Coronary artery (tissue), 2 donors: ENCODE measurements at regions not wholly inside any gene's neighbourhood (a gene's known extent, or its start where the extent isn't known, plus 50 kb on each side); places are given as distances from the start of the nearest gene placed in this dataset.

ENCODE experiments used
- DNase-seq: peaks from one replicate; pipeline ENCODE4 v3.0.0-alpha.2; 2017; ENCODE audit warnings: low spot score
- H3K27ac ChIP-seq, 2 donors: fragments of 200-600 bp; sonication (generic); one replicate each; pipeline ENCODE4 v1.5.1; 2016 to 2019
- H3K4me3 ChIP-seq: fragments of 200-600 bp; sonication (generic); 2 replicates; pipeline ENCODE4 v1.5.1; 2016; ENCODE audit warnings: mild to moderate bottlenecking, moderate library complexity
- TF ChIP-seq, protein P1 (sequence below): fragments of 200-600 bp; sonication (generic); IDR thresholded peaks from one replicate; pipeline ENCODE4 v1.5.1; 2019; ENCODE audit warnings: antibody characterized with exemption

DNA sequence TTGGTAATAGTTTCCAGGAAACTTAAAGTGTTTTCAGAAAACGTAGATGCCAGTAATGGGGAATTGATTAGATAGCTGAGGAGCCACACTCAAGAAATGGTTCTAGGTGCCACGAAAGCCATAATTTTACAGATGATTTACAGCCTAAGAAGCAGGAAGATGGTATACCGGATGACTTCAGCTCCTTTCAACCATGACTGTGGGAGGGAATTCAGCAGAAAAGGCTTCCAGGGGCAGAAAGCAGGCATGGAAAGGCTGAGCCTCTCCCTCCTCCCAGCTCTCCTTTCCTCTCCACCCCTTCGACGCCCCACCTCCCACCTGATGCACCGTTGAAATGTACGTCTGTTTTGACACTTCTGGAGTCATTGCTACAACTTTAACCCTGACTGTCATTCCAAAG, 68.6 kb upstream of the SMIM21 start:
- no peak for DNase-seq
- TF ChIP-seq, protein P1, sequence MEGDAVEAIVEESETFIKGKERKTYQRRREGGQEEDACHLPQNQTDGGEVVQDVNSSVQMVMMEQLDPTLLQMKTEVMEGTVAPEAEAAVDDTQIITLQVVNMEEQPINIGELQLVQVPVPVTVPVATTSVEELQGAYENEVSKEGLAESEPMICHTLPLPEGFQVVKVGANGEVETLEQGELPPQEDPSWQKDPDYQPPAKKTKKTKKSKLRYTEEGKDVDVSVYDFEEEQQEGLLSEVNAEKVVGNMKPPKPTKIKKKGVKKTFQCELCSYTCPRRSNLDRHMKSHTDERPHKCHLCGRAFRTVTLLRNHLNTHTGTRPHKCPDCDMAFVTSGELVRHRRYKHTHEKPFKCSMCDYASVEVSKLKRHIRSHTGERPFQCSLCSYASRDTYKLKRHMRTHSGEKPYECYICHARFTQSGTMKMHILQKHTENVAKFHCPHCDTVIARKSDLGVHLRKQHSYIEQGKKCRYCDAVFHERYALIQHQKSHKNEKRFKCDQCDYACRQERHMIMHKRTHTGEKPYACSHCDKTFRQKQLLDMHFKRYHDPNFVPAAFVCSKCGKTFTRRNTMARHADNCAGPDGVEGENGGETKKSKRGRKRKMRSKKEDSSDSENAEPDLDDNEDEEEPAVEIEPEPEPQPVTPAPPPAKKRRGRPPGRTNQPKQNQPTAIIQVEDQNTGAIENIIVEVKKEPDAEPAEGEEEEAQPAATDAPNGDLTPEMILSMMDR, result no peak
- no peak overlapping the region for H3K4me3 ChIP-seq
- H3K27ac ChIP-seq, result no peak overlapping the region

DNA sequence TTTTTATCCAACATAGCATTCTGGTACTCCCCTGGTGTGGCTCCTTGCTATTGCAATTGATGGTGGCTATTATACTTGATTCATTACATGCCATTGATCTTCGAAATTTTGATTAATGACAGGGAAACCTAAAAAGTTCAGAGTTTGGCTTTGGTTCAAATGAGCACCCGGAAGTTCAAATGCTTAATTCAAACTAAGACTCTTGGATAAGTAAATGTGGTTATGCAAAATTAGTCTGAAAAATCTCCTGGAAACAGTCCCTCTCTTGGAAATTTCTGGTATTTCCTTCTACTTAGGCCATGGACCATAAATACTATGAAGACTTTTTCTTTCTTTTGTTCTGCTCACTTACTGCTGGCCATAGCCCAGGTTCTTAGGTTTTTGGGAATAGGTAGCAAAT, 65.3 kb upstream of the SMIM21 start:
- Histone ChIP-seq H3K4me3 (no peak overlapping the region), H3K27ac (no peak overlapping the region)
- DNase-seq, result no peak
- TF ChIP-seq, protein P1, result no peak

DNA sequence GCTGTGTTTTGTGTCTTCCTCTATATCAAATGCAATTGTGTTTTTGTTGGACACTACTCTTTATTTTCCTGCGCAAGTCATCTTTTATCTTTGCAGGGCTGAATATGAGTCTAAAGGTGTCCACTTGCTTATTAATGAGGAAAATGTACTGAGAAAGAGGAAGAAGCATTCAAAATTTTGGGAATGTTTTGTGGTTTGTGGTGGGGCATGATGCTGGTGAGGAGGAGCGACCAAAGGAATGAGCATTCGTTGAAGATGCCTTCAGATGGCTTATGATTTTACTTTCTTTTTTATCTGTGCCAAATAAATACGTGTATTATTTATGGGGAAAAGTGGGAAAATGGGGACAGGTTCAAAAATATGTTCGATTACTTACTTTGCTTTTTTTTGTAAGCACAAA, 63.9 kb upstream of the SMIM21 start:
- H3K27ac ChIP-seq, result no peak overlapping the region
- TF ChIP-seq, protein P1, result no peak
- no peak for DNase-seq
- no peak overlapping the region for H3K4me3 ChIP-seq

DNA sequence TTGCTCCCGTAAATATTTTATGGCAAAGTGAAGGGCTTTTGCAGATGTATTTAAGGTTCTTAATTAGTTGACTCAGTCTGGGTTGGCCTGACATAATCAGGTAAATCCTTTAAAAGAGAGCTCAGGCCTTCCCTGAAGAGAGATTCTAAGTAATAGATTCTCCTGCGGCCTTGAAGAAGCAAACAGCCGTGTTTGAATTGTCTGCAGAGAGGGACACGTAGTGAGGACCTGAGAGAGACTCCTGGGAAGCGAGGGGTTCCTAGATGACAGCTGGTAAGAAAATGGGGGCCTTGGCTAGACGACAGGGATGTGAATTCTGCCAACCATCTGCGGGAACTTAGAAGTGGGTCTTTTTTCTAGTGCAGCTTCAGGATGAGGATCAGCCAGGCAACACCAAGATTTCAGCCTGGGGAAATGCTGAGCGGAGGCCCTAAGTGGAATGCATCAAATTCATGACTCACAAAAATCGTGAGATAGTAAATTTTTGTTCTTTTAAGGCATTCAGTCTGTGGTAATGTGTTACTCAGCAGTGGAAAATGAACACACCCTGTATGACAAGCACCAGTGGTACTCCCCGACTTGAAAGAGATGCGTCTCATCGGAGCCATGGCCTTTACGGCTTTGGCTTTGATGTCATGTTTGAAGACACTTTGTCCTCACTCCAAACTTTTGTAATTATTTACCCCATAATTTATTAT, 62.1 kb upstream of the SMIM21 start:
- no peak for DNase-seq
- Histone ChIP-seq H3K27ac (peak overlapping the region in 1 of 2 donors; percentile 26), H3K4me3 (no peak overlapping the region)
- TF ChIP-seq, protein P1, result no peak

DNA sequence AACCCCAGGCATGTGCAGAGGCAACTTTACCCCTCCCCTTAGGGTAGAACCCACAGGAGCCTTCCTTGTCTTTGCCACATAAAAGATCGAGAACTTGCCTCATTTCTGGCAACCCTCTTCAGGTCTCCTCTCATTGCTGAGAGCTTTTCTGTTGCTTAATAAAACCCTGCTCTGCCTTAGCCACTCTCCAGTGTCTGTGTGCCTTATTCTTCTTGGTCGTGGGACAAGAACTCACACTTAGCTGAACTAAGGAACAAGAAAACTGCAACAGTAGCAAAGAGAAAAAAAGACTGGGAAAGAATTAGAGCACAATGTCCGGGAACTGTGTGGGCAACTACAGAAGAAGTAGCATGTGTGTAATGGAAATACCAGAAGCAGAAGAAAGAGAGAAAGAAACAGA, 56.2 kb upstream of the SMIM21 start:
- Histone ChIP-seq H3K4me3 (no peak overlapping the region), H3K27ac (no peak overlapping the region)
- DNase-seq, result no peak
- TF ChIP-seq, protein P1, result no peak

DNA sequence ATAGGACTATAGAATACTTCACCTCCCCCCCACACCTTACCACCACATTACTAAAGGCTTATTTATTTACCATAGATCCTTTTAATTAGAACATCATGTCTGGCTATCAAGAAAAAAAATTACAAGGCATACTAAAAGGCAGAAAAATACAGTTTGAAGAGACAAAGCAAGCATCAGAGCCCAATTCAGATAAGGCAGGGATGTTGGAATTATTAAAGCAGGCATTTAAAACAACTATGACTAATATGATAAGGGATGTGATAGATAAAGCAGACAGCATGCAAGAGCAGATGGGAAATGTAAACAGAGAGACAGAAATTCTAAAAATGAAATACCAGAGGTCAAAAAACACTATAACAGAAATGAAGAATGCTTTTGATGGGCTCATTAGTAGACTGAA, 55.4 kb upstream of the SMIM21 start:
- H3K4me3 ChIP-seq, result no peak overlapping the region
- DNase-seq, result no peak
- H3K27ac ChIP-seq, result no peak overlapping the region
- TF ChIP-seq, protein P1, result no peak

DNA sequence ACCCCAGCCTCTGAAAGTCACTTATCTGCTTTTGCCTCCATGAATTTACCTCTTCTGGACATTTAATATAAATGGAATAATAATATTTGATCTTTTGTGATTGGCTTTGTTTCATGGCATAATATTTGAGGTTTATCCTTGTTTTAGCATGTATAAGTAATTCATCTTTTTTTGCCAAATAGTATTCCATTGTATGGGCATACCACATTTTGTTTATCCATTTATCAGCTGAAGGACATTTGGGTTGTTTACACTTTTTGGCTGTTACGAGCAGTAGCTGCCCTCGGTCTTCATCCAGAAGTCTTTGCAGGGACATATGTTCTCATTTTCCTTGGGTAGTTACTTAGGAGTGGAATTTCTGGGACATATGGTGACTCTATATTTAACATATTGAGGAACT, 53.0 kb upstream of the SMIM21 start:
- H3K4me3 ChIP-seq, result no peak overlapping the region
- TF ChIP-seq, protein P1, result no peak
- DNase-seq, result no peak
- no peak overlapping the region for H3K27ac ChIP-seq
